ENCODE measurements at regions not wholly inside any gene's neighbourhood (a gene's known extent, or its start where the extent isn't known, plus 50 kb on each side); places are given as distances from the start of the nearest gene placed in this dataset.

- H3K4me3 ChIP-seq (ENCODE audit: low read depth, low read length): no peak overlapping the region
- no peak for TF ChIP-seq POLR2A (IDR thresholded peaks at IDR 0.05; ENCODE audit: extremely low read depth, insufficient read length)
- no peak for TF ChIP-seq CTCF (IDR thresholded peaks at IDR 0.05; ENCODE audit: low read depth, low read length)
- TF ChIP-seq MYC (IDR thresholded peaks at IDR 0.05; ENCODE audit: low read depth, low read length): no peak
- TF ChIP-seq MAX (IDR thresholded peaks at IDR 0.05; ENCODE audit: low read depth, low read length): no peak
- no peak for DNase-seq (ENCODE audit: low read depth)
These were observed 181.8 kb downstream of the TENT5A start for GRCh38 chr6:81570681-81571080.

GRCh38 chr6:81568973-81569372 lies 183.5 kb downstream of the TENT5A start:
- H3K4me3 ChIP-seq (ENCODE audit: low read depth, low read length): no peak overlapping the region
- TF ChIP-seq CTCF (IDR thresholded peaks at IDR 0.05; ENCODE audit: low read depth, low read length) (no peak), MAX (IDR thresholded peaks at IDR 0.05; ENCODE audit: low read depth, low read length) (no peak), POLR2A (IDR thresholded peaks at IDR 0.05; ENCODE audit: extremely low read depth, insufficient read length) (no peak), MYC (IDR thresholded peaks at IDR 0.05; ENCODE audit: low read depth, low read length) (no peak)
- DNase-seq (ENCODE audit: low read depth): peak; percentile 36

- DNase-seq (ENCODE audit: low read depth): no peak
- TF ChIP-seq MYC (IDR thresholded peaks at IDR 0.05; ENCODE audit: low read depth, low read length) (no peak), MAX (IDR thresholded peaks at IDR 0.05; ENCODE audit: low read depth, low read length) (no peak), POLR2A (IDR thresholded peaks at IDR 0.05; ENCODE audit: extremely low read depth, insufficient read length) (no peak), CTCF (IDR thresholded peaks at IDR 0.05; ENCODE audit: low read depth, low read length) (no peak)
- no peak overlapping the region for H3K4me3 ChIP-seq (ENCODE audit: low read depth, low read length)
These were observed 187.4 kb downstream of the TENT5A start for GRCh38 chr6:81565071-81565470.

GRCh38 chr6:81564470-81565068 lies 187.9 kb downstream of the TENT5A start:
- no peak for DNase-seq (ENCODE audit: low read depth)
- TF ChIP-seq POLR2A (IDR thresholded peaks at IDR 0.05; ENCODE audit: extremely low read depth, insufficient read length): no peak
- no peak for TF ChIP-seq MAX (IDR thresholded peaks at IDR 0.05; ENCODE audit: low read depth, low read length)
- no peak for TF ChIP-seq CTCF (IDR thresholded peaks at IDR 0.05; ENCODE audit: low read depth, low read length)
- TF ChIP-seq MYC (IDR thresholded peaks at IDR 0.05; ENCODE audit: low read depth, low read length): no peak
- H3K4me3 ChIP-seq (ENCODE audit: low read depth, low read length): no peak overlapping the region

- H3K4me3 ChIP-seq (ENCODE audit: low read depth, low read length): no peak overlapping the region
- TF ChIP-seq CTCF (IDR thresholded peaks at IDR 0.05; ENCODE audit: low read depth, low read length) (no peak), POLR2A (IDR thresholded peaks at IDR 0.05; ENCODE audit: extremely low read depth, insufficient read length) (no peak), MYC (IDR thresholded peaks at IDR 0.05; ENCODE audit: low read depth, low read length) (no peak), MAX (IDR thresholded peaks at IDR 0.05; ENCODE audit: low read depth, low read length) (no peak)
- DNase-seq (ENCODE audit: low read depth): no peak
These were observed 190.3 kb downstream of the TENT5A start for GRCh38 chr6:81562169-81562568.

Data from NB4 (cell line).